ENCODE measurements at regions not wholly inside any gene's neighbourhood (a gene's known extent, or its start where the extent isn't known, plus 50 kb on each side); places are given as distances from the start of the nearest gene placed in this dataset.

- Histone ChIP-seq H3K27me3 (ENCODE audit: insufficient read depth, poor library complexity, severe bottlenecking) (no peaks in the 10 kb centered on the region), H3K4me3 (replicated peaks; ENCODE audit: insufficient read depth, low read length) (no peak overlapping the region), H3K27ac (replicated peaks) (no peak overlapping the region)
- TF ChIP-seq SPI1 (IDR thresholded peaks at IDR 0.05; ENCODE audit: borderline replicate concordance, low read depth) (no peak), POLR2AphosphoS5 (IDR thresholded peaks at IDR 0.05; ENCODE audit: low read depth) (no peak), REST (IDR thresholded peaks at IDR 0.05; ENCODE audit: insufficient replicate concordance, low read depth) (no peak)
- DNase-seq (ENCODE audit: low read depth in 1 of 2, low spot score in 1 of 2) = no peak
These were observed 263.6 kb downstream of the RWDD3 start for GRCh38 chr1:95497566-95497965.

- TF ChIP-seq SPI1 (IDR thresholded peaks at IDR 0.05; ENCODE audit: borderline replicate concordance, low read depth) = no peak
- no peak for TF ChIP-seq REST (IDR thresholded peaks at IDR 0.05; ENCODE audit: insufficient replicate concordance, low read depth)
- no peak overlapping the region for H3K4me3 ChIP-seq (replicated peaks; ENCODE audit: insufficient read depth, low read length)
- no peak overlapping the region for H3K27ac ChIP-seq (replicated peaks)
- no peak for DNase-seq (ENCODE audit: low read depth in 1 of 2, low spot score in 1 of 2)
- no peaks in the 10 kb centered on the region for H3K27me3 ChIP-seq (ENCODE audit: insufficient read depth, poor library complexity, severe bottlenecking)
These were observed 269.4 kb downstream of the RWDD3 start for GRCh38 chr1:95503278-95504030.

- TF ChIP-seq POLR2AphosphoS5 (IDR thresholded peaks at IDR 0.05; ENCODE audit: low read depth) (no peak), GABPA (IDR thresholded peaks at IDR 0.05; ENCODE audit: low read depth) (no peak), CTCF (IDR thresholded peaks at IDR 0.05; ENCODE audit: insufficient read depth, low read length) (no peak), SPI1 (IDR thresholded peaks at IDR 0.05; ENCODE audit: borderline replicate concordance, low read depth) (no peak), REST (IDR thresholded peaks at IDR 0.05; ENCODE audit: insufficient replicate concordance, low read depth) (no peak)
These were observed 270.3 kb downstream of the RWDD3 start for GRCh38 chr1:95504321-95504720.

GRCh38 chr1:95506736-95507414 lies 272.9 kb downstream of the RWDD3 start:
- TF ChIP-seq GABPA (IDR thresholded peaks at IDR 0.05; ENCODE audit: low read depth) (no peak), CTCF (IDR thresholded peaks at IDR 0.05; ENCODE audit: insufficient read depth, low read length) (no peak), REST (IDR thresholded peaks at IDR 0.05; ENCODE audit: insufficient replicate concordance, low read depth) (no peak), SPI1 (IDR thresholded peaks at IDR 0.05; ENCODE audit: borderline replicate concordance, low read depth) (no peak), POLR2AphosphoS5 (IDR thresholded peaks at IDR 0.05; ENCODE audit: low read depth) (no peak)
- H3K4me3 ChIP-seq (replicated peaks; ENCODE audit: insufficient read depth, low read length) = no peak overlapping the region
- no peak overlapping the region for H3K27ac ChIP-seq (replicated peaks)
- no peaks in the 10 kb centered on the region for H3K27me3 ChIP-seq (ENCODE audit: insufficient read depth, poor library complexity, severe bottlenecking)
- no peak for DNase-seq (ENCODE audit: low read depth in 1 of 2, low spot score in 1 of 2)

More at GRCh38 chr1:95504321-95504720, 270.3 kb downstream of the RWDD3 start:
- Histone ChIP-seq H3K4me3 (replicated peaks; ENCODE audit: insufficient read depth, low read length) (no peak overlapping the region), H3K27me3 (ENCODE audit: insufficient read depth, poor library complexity, severe bottlenecking) (no peaks in the 10 kb centered on the region), H3K27ac (replicated peaks) (no peak overlapping the region)
- DNase-seq (ENCODE audit: low read depth in 1 of 2, low spot score in 1 of 2) = no peak
